KMS-11 (cell line): ENCODE measurements at regions not wholly inside any gene's neighbourhood (a gene's known extent, or its start where the extent isn't known, plus 50 kb on each side); places are given as distances from the start of the nearest gene placed in this dataset.

Experiments
- H2AFZ ChIP-seq: fragments of 200-600 bp; sonication (generic); 2 replicates; pipeline ENCODE4 v1.6.1; 2016; ENCODE audit warnings: antibody characterized with exemption, mixed run types, low read depth
- H3K27ac ChIP-seq: fragments of 200-600 bp; sonication (generic); 2 replicates; pipeline ENCODE4 v1.6.1; 2016; ENCODE audit warnings: mild to moderate bottlenecking, mixed run types
- H3K27me3 ChIP-seq: fragments of 200-600 bp; sonication (generic); 2 replicates; pipeline ENCODE4 v1.6.1; 2017; ENCODE audit warnings: mild to moderate bottlenecking, low read depth, mixed run types, moderate library complexity; ENCODE audit not compliant: insufficient read depth
- H3K36me3 ChIP-seq: fragments of 200-600 bp; sonication (generic); 2 replicates; pipeline ENCODE4 v1.6.1; 2017; ENCODE audit warnings: mild to moderate bottlenecking, mixed run types; ENCODE audit not compliant: insufficient read depth
- H3K4me1 ChIP-seq: fragments of 200-600 bp; sonication (generic); 2 replicates; pipeline ENCODE4 v1.6.1; 2016; ENCODE audit warnings: mild to moderate bottlenecking, low read depth, mixed run types; ENCODE audit not compliant: poor library complexity, severe bottlenecking
- H3K4me2 ChIP-seq: fragments of 200-600 bp; sonication (generic); 2 replicates; pipeline ENCODE4 v1.7.0; 2016; ENCODE audit warnings: mild to moderate bottlenecking, mixed run types
- H3K4me3 ChIP-seq: fragments of 200-600 bp; sonication (generic); IDR thresholded peaks from 2 replicates; pipeline ENCODE4 v1.6.1; 2017; ENCODE audit warnings: low read depth, low read length, mixed read lengths; ENCODE audit not compliant: insufficient read depth
- H3K79me2 ChIP-seq: fragments of 200-600 bp; sonication (generic); 2 replicates; pipeline ENCODE4 v1.6.1; 2016; ENCODE audit warnings: low read depth, mixed run types; ENCODE audit not compliant: insufficient read depth
- H3K9ac ChIP-seq: fragments of 200-600 bp; sonication (generic); 2 replicates; pipeline ENCODE4 v1.6.1; 2016; ENCODE audit warnings: mild to moderate bottlenecking, mixed run types
- H4K20me1 ChIP-seq: fragments of 200-600 bp; sonication (generic); 2 replicates; pipeline ENCODE4 v1.6.1; 2016; ENCODE audit warnings: mild to moderate bottlenecking, mixed run types; ENCODE audit not compliant: insufficient read depth
- CTCF ChIP-seq: fragments of 200-600 bp; sonication (generic); conservative IDR thresholded peaks from 2 replicates; pipeline ENCODE4 v1.6.1; 2017; ENCODE audit warnings: low read depth, mild to moderate bottlenecking, antibody characterized with exemption, low read length, moderate library complexity, mixed read lengths

- Histone ChIP-seq H4K20me1 (no peaks in the 10 kb centered on the region), H2AFZ (no peak overlapping the region), H3K4me3 (no peak overlapping the region), H3K36me3 (no peaks in the 10 kb centered on the region), H3K79me2 (no peaks in the 10 kb centered on the region), H3K4me2 (no peak overlapping the region), H3K27me3 (no peaks in the 10 kb centered on the region), H3K27ac (no peak overlapping the region), H3K4me1 (no peaks in the 10 kb centered on the region), H3K9ac (no peak overlapping the region)
- TF ChIP-seq CTCF, result no peak
Measured at GRCh38 chr7:131145026-131145425, 182.7 kb upstream of the MKLN1 start.

GRCh38 chr7:131145770-131146169 lies 181.9 kb upstream of the MKLN1 start:
- Histone ChIP-seq H2AFZ (no peak overlapping the region), H3K79me2 (no peaks in the 10 kb centered on the region), H3K4me3 (no peak overlapping the region), H3K4me2 (no peak overlapping the region), H4K20me1 (no peaks in the 10 kb centered on the region), H3K9ac (no peak overlapping the region), H3K36me3 (no peaks in the 10 kb centered on the region), H3K27ac (no peak overlapping the region), H3K4me1 (no peaks in the 10 kb centered on the region), H3K27me3 (no peaks in the 10 kb centered on the region)
- TF ChIP-seq CTCF, result no peak

DNA sequence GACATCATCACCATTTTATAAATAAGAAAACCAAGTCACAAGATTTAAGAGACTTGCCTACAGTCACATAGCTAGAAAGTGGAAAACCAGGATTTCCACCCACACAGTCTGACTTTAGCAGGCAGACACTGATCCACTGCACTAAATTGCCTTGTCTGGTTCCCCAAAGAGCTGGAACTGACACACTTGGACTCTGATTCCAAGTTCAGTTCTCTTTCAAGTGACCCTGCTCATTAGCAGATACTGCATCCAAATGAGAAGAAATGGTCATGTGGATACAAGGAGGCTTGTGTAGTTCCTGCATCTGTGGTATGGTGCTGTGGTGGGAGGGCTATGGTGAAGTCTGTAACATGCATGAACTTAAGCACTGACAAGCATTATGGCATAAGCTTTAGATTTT lies 180.1 kb upstream of the MKLN1 start:
- no peak for TF ChIP-seq CTCF
- Histone ChIP-seq H3K4me2 (no peak overlapping the region), H2AFZ (no peak overlapping the region)

DNA sequence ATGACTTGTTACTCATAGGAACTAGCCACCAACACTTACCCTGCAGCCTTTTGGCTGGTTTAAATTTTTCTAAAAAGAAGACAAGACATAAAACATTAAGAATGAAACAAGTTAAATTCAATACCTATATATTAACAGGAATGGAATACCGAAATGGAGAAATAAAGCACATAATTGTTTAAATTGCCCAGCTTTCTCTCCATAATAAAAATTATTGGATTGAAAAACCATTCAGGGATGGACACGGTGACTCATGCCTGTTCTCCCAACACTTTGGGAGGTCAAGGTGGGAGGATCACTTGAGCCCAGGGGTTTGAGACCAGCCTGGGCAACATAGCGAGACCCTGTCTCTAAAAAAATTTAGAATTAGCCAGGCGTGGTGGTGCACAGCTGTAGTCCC lies 179.4 kb upstream of the MKLN1 start:
- no peak for TF ChIP-seq CTCF
- H2AFZ ChIP-seq, result no peak overlapping the region

More for the DNA sequence above, 180.1 kb upstream of the MKLN1 start:
- H3K79me2 ChIP-seq, result no peaks in the 10 kb centered on the region
- no peak overlapping the region for H3K9ac ChIP-seq
- H3K4me1 ChIP-seq, result no peaks in the 10 kb centered on the region
- no peaks in the 10 kb centered on the region for H4K20me1 ChIP-seq
- H3K36me3 ChIP-seq, result no peaks in the 10 kb centered on the region
- H3K4me3 ChIP-seq, result no peak overlapping the region
- no peaks in the 10 kb centered on the region for H3K27me3 ChIP-seq
- no peak overlapping the region for H3K27ac ChIP-seq

More for the DNA sequence above, 179.4 kb upstream of the MKLN1 start:
- Histone ChIP-seq H3K36me3 (no peaks in the 10 kb centered on the region), H3K27me3 (no peaks in the 10 kb centered on the region), H3K4me3 (no peak overlapping the region), H3K79me2 (no peaks in the 10 kb centered on the region), H3K9ac (no peak overlapping the region), H3K4me2 (no peak overlapping the region), H3K27ac (no peak overlapping the region), H4K20me1 (no peaks in the 10 kb centered on the region), H3K4me1 (no peaks in the 10 kb centered on the region)
